Neural crest cell (in vitro differentiated cells): ENCODE measurements at regions not wholly inside any gene's neighbourhood (a gene's known extent, or its start where the extent isn't known, plus 50 kb on each side); places are given as distances from the start of the nearest gene placed in this dataset.

ENCODE experiments used
- DNase-seq: peaks from one replicate; pipeline ENCODE4 v3.0.0; 2021; ENCODE audit warnings: low read depth, mixed read lengths, low spot score
- H3K27ac Mint-ChIP-seq: one replicate; pipeline ENCODE4 v1.8.0; 2021; ENCODE audit warnings: mild to moderate bottlenecking, mixed read lengths; ENCODE audit not compliant: unreplicated experiment
- H3K27me3 Mint-ChIP-seq: 2 replicates; pipeline ENCODE4 v1.8.0; 2021; ENCODE audit warnings: low read depth, mild to moderate bottlenecking, mixed read lengths
- H3K36me3 Mint-ChIP-seq: 2 replicates; pipeline ENCODE4 v1.8.0; 2021; ENCODE audit warnings: low read depth, mild to moderate bottlenecking, mixed read lengths
- H3K4me1 Mint-ChIP-seq: 2 replicates; pipeline ENCODE4 v1.8.0; 2021; ENCODE audit warnings: mixed read lengths
- H3K4me3 Mint-ChIP-seq: one replicate; pipeline ENCODE4 v1.8.0; 2021; ENCODE audit warnings: mild to moderate bottlenecking, mixed read lengths
- H3K9me3 Mint-ChIP-seq: 2 replicates; pipeline ENCODE4 v1.8.0; 2021; ENCODE audit warnings: mixed read lengths
- CTCF ChIP-seq: fragments of 200-600 bp; sonication (generic); conservative IDR thresholded peaks from 2 replicates; pipeline ENCODE4 v1.5.0; 2021; ENCODE audit warnings: antibody characterized with exemption, mild to moderate bottlenecking

- Mint-ChIP-seq H3K27me3 (no peaks in the 10 kb centered on the region), H3K4me3 (no peak overlapping the region), H3K4me1 (peaks cover 25% of the 10 kb centered on the region), H3K36me3 (no peaks in the 10 kb centered on the region), H3K27ac (peak overlapping the region; percentile 22), H3K9me3 (peaks cover 2% of the 10 kb centered on the region)
- no peak for DNase-seq
- no peak for TF ChIP-seq CTCF
Observed at GRCh38 chr14:61153914-61154545, 127.1 kb downstream of the TMEM30B start.

GRCh38 chr14:61153431-61153830 is 127.7 kb downstream of the TMEM30B start:
- Mint-ChIP-seq H3K27me3 (no peaks in the 10 kb centered on the region), H3K27ac (peak overlapping the region; percentile 59), H3K9me3 (peaks cover 2% of the 10 kb centered on the region), H3K4me3 (no peak overlapping the region), H3K36me3 (no peaks in the 10 kb centered on the region), H3K4me1 (peaks cover 27% of the 10 kb centered on the region)
- DNase-seq: no peak
- TF ChIP-seq CTCF: no peak

GRCh38 chr14:61152851-61153364 is 128.2 kb downstream of the TMEM30B start:
- Mint-ChIP-seq H3K9me3 (peaks cover 2% of the 10 kb centered on the region), H3K27me3 (no peaks in the 10 kb centered on the region), H3K36me3 (no peaks in the 10 kb centered on the region), H3K4me1 (peaks cover 32% of the 10 kb centered on the region), H3K4me3 (no peak overlapping the region), H3K27ac (peak overlapping the region; percentile 21)
- no peak for DNase-seq
- no peak for TF ChIP-seq CTCF

GRCh38 chr14:61151251-61151650 is 129.9 kb downstream of the TMEM30B start:
- no peaks in the 10 kb centered on the region for H3K27me3 Mint-ChIP-seq
- TF ChIP-seq CTCF: no peak
- H3K4me1 Mint-ChIP-seq: peaks cover 46% of the 10 kb centered on the region
- no peak for DNase-seq
- no peak overlapping the region for H3K27ac Mint-ChIP-seq
- no peaks in the 10 kb centered on the region for H3K36me3 Mint-ChIP-seq
- H3K4me3 Mint-ChIP-seq: no peak overlapping the region
- H3K9me3 Mint-ChIP-seq: peaks cover 6% of the 10 kb centered on the region

GRCh38 chr14:61150851-61151250 is 130.3 kb downstream of the TMEM30B start:
- no peak for TF ChIP-seq CTCF
- no peak for DNase-seq
- Mint-ChIP-seq H3K27me3 (no peaks in the 10 kb centered on the region), H3K9me3 (peaks cover 6% of the 10 kb centered on the region), H3K27ac (no peak overlapping the region), H3K4me3 (no peak overlapping the region), H3K36me3 (no peaks in the 10 kb centered on the region), H3K4me1 (peaks cover 46% of the 10 kb centered on the region)
